Liver (tissue), 8 donors: ENCODE measurements at regions not wholly inside any gene's neighbourhood (a gene's known extent, or its start where the extent isn't known, plus 50 kb on each side); places are given as distances from the start of the nearest gene placed in this dataset.

Experiments
- DNase-seq: peaks from one replicate; pipeline ENCODE4 v3.0.0-alpha.2; 2017; ENCODE audit warnings: low spot score
- H3K27ac ChIP-seq, 2 donors: one replicate each; pipeline ENCODE4 v1.7.0; 2013; ENCODE audit warnings: inconsistent platforms in 2 of 2, low read length in 2 of 2, control low read depth in 1 of 2, low read depth in 1 of 2, mild to moderate bottlenecking in 1 of 2
- H3K27me3 ChIP-seq, 4 donors: one replicate each; pipeline versions ENCODE4 v1.6.1 to v1.7.0; 2013; ENCODE audit warnings: low read length in 3 of 4, inconsistent platforms in 1 of 4, mild to moderate bottlenecking in 1 of 4, moderate library complexity in 1 of 4; ENCODE audit not compliant: control insufficient read depth in 4 of 4, insufficient read depth in 4 of 4
- H3K36me3 ChIP-seq, 4 donors: one replicate each; pipeline versions ENCODE4 v1.6.1 to v1.7.0; 2013; ENCODE audit warnings: low read length in 3 of 4, mild to moderate bottlenecking in 3 of 4, low read depth in 1 of 4, moderate library complexity in 1 of 4; ENCODE audit not compliant: control insufficient read depth in 4 of 4, insufficient read depth in 3 of 4
- H3K4me1 ChIP-seq, 4 donors: one replicate each; pipeline versions ENCODE4 v1.6.1 to v1.7.0; 2013; ENCODE audit warnings: low read length in 3 of 4, mild to moderate bottlenecking in 3 of 4, moderate library complexity in 1 of 4; ENCODE audit not compliant: control insufficient read depth in 4 of 4, insufficient read depth in 4 of 4
- H3K4me3 ChIP-seq, 3 donors: one replicate each; pipeline versions ENCODE4 v1.6.1 to v1.7.0; 2013; ENCODE audit warnings: low read length in 3 of 3, control low read depth in 1 of 3, low read depth in 1 of 3, mild to moderate bottlenecking in 1 of 3
- H3K9ac ChIP-seq, 2 donors: one replicate each; pipeline ENCODE4 v1.7.0; 2013; ENCODE audit warnings: low read length in 2 of 2, mild to moderate bottlenecking in 2 of 2, moderate library complexity in 2 of 2, control low read depth in 1 of 2, low read depth in 1 of 2
- H3K9me3 ChIP-seq, 4 donors: one replicate each; pipeline versions ENCODE4 v1.6.1 to v1.7.0; 2013; ENCODE audit warnings: low read length in 3 of 4; ENCODE audit not compliant: control insufficient read depth in 4 of 4
- EGR1 ChIP-seq, 2 donors: IDR thresholded peaks; 2 replicates each; pipeline ENCODE4 v1.6.1; 2016 to 2018; ENCODE audit warnings: antibody characterized with exemption in 2 of 2, low read depth in 2 of 2
- FOXA1 ChIP-seq: IDR thresholded peaks from 2 replicates; pipeline ENCODE4 v1.6.1; 2016; ENCODE audit warnings: antibody characterized with exemption
- FOXA2 ChIP-seq: IDR thresholded peaks from 2 replicates; pipeline ENCODE4 v1.6.1; 2016; ENCODE audit warnings: antibody characterized with exemption
- GABPA ChIP-seq, 2 donors: IDR thresholded peaks in 1 of 2; conservative IDR thresholded peaks in 1 of 2; 2 replicates each; pipeline ENCODE4 v1.6.1; 2016; ENCODE audit warnings: antibody characterized with exemption in 2 of 2, mild to moderate bottlenecking in 1 of 2, moderate library complexity in 1 of 2
- HNF4G ChIP-seq: IDR thresholded peaks from 2 replicates; pipeline ENCODE4 v1.6.1; 2016; ENCODE audit warnings: antibody characterized with exemption
- JUND ChIP-seq, 2 donors: IDR thresholded peaks; 2 replicates each; pipeline ENCODE4 v1.6.1; 2016; ENCODE audit warnings: antibody characterized with exemption in 2 of 2
- NR2F2 ChIP-seq: IDR thresholded peaks from 2 replicates; pipeline ENCODE4 v1.6.1; 2016; ENCODE audit warnings: antibody characterized with exemption
- RAD21 ChIP-seq, 2 donors: IDR thresholded peaks; 2 replicates each; pipeline ENCODE4 v1.6.1; 2016; ENCODE audit warnings: antibody characterized with exemption in 2 of 2, mild to moderate bottlenecking in 2 of 2
- RXRA ChIP-seq, 2 donors: IDR thresholded peaks; 2 replicates each; pipeline ENCODE4 v1.6.1; 2017 to 2018; ENCODE audit warnings: antibody characterized with exemption in 2 of 2, mild to moderate bottlenecking in 1 of 2
- SP1 ChIP-seq: IDR thresholded peaks from 2 replicates; pipeline ENCODE4 v1.6.1; 2018; ENCODE audit warnings: antibody characterized with exemption, mild to moderate bottlenecking
- TAF1 ChIP-seq: conservative IDR thresholded peaks from 2 replicates; pipeline ENCODE4 v1.6.1; 2016; ENCODE audit warnings: antibody characterized with exemption, mild to moderate bottlenecking
- YY1 ChIP-seq: IDR thresholded peaks from 2 replicates; pipeline ENCODE4 v1.6.1; 2016; ENCODE audit warnings: antibody characterized with exemption, mild to moderate bottlenecking
- WGBS: extraction: QIAGEN DNeasy Blood & Tissue Kit; methylation state at CpG from one replicate; pipeline ENCODE4 v1.1.7; 2013; 5-methylcytosine and 5-hydroxymethylcytosine counted together
- TF ChIP-seq, protein P1 (sequence below): IDR thresholded peaks from 2 replicates; pipeline ENCODE4 v1.6.1; 2016; ENCODE audit warnings: antibody characterized with exemption
- TF ChIP-seq, protein P2 (sequence below): IDR thresholded peaks from 2 replicates; pipeline ENCODE4 v1.6.1; 2016; ENCODE audit warnings: antibody characterized with exemption, mild to moderate bottlenecking
- TF ChIP-seq, protein P3 (sequence below): IDR thresholded peaks from 2 replicates; pipeline ENCODE4 v1.6.1; 2016; ENCODE audit warnings: antibody characterized with exemption
- TF ChIP-seq, protein P4 (sequence below): fragments of 150-350 bp; IDR thresholded peaks from 2 replicates; pipeline ENCODE4 v1.5.1; 2017; ENCODE audit warnings: improper control_type of control experiment, low read depth, low read length; ENCODE audit not compliant: missing input control
- donor health status: healthy.
- donor health status: healthy.
- donor health status: healthy.
- donor health status: healthy.
- donor health status: healthy.

DNA sequence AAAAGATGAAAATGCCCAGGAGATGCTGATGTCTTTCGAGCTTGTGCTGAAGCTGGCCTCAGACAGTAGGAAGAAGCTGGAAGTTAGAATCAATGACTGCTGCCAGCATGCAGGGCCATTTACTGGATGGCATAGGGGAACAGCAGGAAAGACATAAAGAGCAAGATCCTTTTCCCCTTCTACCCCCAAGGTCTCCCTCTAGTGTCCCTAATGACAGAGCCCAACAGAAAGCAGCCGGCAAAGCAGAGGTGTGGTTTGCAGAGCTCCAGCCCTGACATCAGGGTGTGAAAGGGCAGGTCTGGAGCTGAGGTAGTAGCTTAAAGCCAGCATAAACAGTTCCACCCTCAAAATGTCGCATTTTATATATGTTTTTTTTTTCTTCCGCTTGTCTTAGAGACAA lies 1560.7 kb upstream of the TMEM132C start:
- TF ChIP-seq RXRA (IDR thresholded peaks at IDR 0.05): no peak
- no peak for TF ChIP-seq FOXA2
- TF ChIP-seq EGR1 (IDR thresholded peaks at IDR 0.05; ENCODE audit: low read depth in 2 of 2): no peak
- TF ChIP-seq, protein P1, sequence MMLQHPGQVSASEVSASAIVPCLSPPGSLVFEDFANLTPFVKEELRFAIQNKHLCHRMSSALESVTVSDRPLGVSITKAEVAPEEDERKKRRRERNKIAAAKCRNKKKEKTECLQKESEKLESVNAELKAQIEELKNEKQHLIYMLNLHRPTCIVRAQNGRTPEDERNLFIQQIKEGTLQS: no peak
- no peak for TF ChIP-seq FOXA1
- TF ChIP-seq, protein P2, sequence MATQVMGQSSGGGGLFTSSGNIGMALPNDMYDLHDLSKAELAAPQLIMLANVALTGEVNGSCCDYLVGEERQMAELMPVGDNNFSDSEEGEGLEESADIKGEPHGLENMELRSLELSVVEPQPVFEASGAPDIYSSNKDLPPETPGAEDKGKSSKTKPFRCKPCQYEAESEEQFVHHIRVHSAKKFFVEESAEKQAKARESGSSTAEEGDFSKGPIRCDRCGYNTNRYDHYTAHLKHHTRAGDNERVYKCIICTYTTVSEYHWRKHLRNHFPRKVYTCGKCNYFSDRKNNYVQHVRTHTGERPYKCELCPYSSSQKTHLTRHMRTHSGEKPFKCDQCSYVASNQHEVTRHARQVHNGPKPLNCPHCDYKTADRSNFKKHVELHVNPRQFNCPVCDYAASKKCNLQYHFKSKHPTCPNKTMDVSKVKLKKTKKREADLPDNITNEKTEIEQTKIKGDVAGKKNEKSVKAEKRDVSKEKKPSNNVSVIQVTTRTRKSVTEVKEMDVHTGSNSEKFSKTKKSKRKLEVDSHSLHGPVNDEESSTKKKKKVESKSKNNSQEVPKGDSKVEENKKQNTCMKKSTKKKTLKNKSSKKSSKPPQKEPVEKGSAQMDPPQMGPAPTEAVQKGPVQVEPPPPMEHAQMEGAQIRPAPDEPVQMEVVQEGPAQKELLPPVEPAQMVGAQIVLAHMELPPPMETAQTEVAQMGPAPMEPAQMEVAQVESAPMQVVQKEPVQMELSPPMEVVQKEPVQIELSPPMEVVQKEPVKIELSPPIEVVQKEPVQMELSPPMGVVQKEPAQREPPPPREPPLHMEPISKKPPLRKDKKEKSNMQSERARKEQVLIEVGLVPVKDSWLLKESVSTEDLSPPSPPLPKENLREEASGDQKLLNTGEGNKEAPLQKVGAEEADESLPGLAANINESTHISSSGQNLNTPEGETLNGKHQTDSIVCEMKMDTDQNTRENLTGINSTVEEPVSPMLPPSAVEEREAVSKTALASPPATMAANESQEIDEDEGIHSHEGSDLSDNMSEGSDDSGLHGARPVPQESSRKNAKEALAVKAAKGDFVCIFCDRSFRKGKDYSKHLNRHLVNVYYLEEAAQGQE: no peak
- no peak for TF ChIP-seq NR2F2
- TF ChIP-seq, protein P3, sequence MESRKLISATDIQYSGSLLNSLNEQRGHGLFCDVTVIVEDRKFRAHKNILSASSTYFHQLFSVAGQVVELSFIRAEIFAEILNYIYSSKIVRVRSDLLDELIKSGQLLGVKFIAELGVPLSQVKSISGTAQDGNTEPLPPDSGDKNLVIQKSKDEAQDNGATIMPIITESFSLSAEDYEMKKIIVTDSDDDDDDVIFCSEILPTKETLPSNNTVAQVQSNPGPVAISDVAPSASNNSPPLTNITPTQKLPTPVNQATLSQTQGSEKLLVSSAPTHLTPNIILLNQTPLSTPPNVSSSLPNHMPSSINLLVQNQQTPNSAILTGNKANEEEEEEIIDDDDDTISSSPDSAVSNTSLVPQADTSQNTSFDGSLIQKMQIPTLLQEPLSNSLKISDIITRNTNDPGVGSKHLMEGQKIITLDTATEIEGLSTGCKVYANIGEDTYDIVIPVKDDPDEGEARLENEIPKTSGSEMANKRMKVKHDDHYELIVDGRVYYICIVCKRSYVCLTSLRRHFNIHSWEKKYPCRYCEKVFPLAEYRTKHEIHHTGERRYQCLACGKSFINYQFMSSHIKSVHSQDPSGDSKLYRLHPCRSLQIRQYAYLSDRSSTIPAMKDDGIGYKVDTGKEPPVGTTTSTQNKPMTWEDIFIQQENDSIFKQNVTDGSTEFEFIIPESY: no peak
- TF ChIP-seq RAD21 (IDR thresholded peaks at IDR 0.05): no peak
- TF ChIP-seq SP1: no peak
- no peak for TF ChIP-seq TAF1
- TF ChIP-seq HNF4G: no peak
- TF ChIP-seq, protein P4, sequence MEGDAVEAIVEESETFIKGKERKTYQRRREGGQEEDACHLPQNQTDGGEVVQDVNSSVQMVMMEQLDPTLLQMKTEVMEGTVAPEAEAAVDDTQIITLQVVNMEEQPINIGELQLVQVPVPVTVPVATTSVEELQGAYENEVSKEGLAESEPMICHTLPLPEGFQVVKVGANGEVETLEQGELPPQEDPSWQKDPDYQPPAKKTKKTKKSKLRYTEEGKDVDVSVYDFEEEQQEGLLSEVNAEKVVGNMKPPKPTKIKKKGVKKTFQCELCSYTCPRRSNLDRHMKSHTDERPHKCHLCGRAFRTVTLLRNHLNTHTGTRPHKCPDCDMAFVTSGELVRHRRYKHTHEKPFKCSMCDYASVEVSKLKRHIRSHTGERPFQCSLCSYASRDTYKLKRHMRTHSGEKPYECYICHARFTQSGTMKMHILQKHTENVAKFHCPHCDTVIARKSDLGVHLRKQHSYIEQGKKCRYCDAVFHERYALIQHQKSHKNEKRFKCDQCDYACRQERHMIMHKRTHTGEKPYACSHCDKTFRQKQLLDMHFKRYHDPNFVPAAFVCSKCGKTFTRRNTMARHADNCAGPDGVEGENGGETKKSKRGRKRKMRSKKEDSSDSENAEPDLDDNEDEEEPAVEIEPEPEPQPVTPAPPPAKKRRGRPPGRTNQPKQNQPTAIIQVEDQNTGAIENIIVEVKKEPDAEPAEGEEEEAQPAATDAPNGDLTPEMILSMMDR: no peak
- TF ChIP-seq JUND (IDR thresholded peaks at IDR 0.05): no peak

DNA sequence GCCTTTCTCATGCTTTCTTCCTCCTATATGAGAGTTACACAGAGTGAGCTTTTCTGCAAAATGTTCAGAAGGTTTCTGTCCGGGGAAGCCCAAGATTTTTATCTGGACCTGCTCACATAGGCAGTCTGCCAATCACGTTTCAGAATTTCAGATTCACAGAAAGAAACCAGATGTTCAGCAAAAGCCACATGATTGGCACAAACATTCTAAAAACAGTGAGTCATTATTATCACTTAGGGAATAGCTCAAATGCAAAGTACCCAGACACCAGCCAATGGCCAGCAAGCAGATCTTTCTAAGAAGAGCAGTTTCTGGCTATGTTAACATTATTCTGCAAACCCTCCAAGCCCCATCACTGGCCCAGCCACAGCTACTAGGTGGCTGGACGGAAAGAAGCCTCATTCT lies 1558.5 kb upstream of the TMEM132C start:
- DNase-seq: no peak
- Histone ChIP-seq H3K4me1 (no peaks in the 10 kb centered on the region), H3K27ac (no peak overlapping the region), H3K27me3 (no peaks in the 10 kb centered on the region), H3K9ac (no peak overlapping the region), H3K36me3 (no peaks in the 10 kb centered on the region), H3K4me3 (no peak overlapping the region), H3K9me3 (no peaks in the 10 kb centered on the region)
- WGBS: 42% methylated on average over 3 of the region's 3 CpGs
- TF ChIP-seq TAF1 (no peak), GABPA (IDR thresholded peaks at IDR 0.05 in 1 of 2, conservative IDR thresholded peaks at IDR 0.05 in 1 of 2) (no peak), JUND (IDR thresholded peaks at IDR 0.05) (no peak), RAD21 (IDR thresholded peaks at IDR 0.05) (no peak), NR2F2 (no peak), FOXA2 (no peak), RXRA (IDR thresholded peaks at IDR 0.05) (no peak), YY1 (no peak), EGR1 (IDR thresholded peaks at IDR 0.05; ENCODE audit: low read depth in 2 of 2) (no peak)
- TF ChIP-seq, protein P4: no peak
- TF ChIP-seq, protein P1: no peak
- TF ChIP-seq, protein P3: no peak

More for the DNA sequence above, 1560.7 kb upstream of the TMEM132C start:
- Histone ChIP-seq H3K4me3 (no peak overlapping the region), H3K4me1 (no peaks in the 10 kb centered on the region), H3K27me3 (peaks cover 0 to 3% (median 0%) of the 10 kb centered on the region in 4 donors), H3K9ac (no peak overlapping the region), H3K9me3 (no peaks in the 10 kb centered on the region), H3K27ac (no peak overlapping the region), H3K36me3 (no peaks in the 10 kb centered on the region)
- 30% methylated on average over 4 of the region's 4 CpGs for WGBS
- DNase-seq: no peak
